ENCODE measurements at regions not wholly inside any gene's neighbourhood (a gene's known extent, or its start where the extent isn't known, plus 50 kb on each side); places are given as distances from the start of the nearest gene placed in this dataset.

GRCh38 chr13:89541091-89542030 lies 1806.1 kb upstream of the MIR17HG start:
- H3K79me2 ChIP-seq (ENCODE audit: low read length), result no peaks in the 10 kb centered on the region
- H3K4me2 ChIP-seq (ENCODE audit: low read length), result no peak overlapping the region
- no peaks in the 10 kb centered on the region for H4K20me1 ChIP-seq (ENCODE audit: insufficient read depth, low read length)
- H3K27ac ChIP-seq (ENCODE audit: low read length), result no peak overlapping the region
- no peaks in the 10 kb centered on the region for H3K36me3 ChIP-seq (replicated peaks; ENCODE audit: low read depth, low read length)
- H3K4me1 ChIP-seq (ENCODE audit: low read length), result no peaks in the 10 kb centered on the region
- no peaks in the 10 kb centered on the region for H3K27me3 ChIP-seq (ENCODE audit: low read depth, low read length)
- 0 out of 2 replicates have a peak, but pooled peaks cover 3% of the 10 kb centered on the region for H3K9me3 ChIP-seq (ENCODE audit: insufficient read depth, low read length)
- TF ChIP-seq CTCF (IDR thresholded peaks at IDR 0.05; ENCODE audit: low read depth, low read length) (no peak), EZH2phosphoT487 (IDR thresholded peaks at IDR 0.05; ENCODE audit: low read depth) (no peak)
- H3K9ac ChIP-seq (ENCODE audit: low read length), result no peak overlapping the region
- no peak overlapping the region; the same call in 1 of the 2 replicates for H2AFZ ChIP-seq (ENCODE audit: low read depth, low read length)
- H3K4me3 ChIP-seq (ENCODE audit: low read length), result no peak overlapping the region

- H3K27me3 ChIP-seq (ENCODE audit: low read depth, low read length), result no peaks in the 10 kb centered on the region
- H4K20me1 ChIP-seq (ENCODE audit: insufficient read depth, low read length), result no peaks in the 10 kb centered on the region
- no peak overlapping the region for H3K9ac ChIP-seq (ENCODE audit: low read length)
- no peaks in the 10 kb centered on the region for H3K4me1 ChIP-seq (ENCODE audit: low read length)
- no peaks in the 10 kb centered on the region for H3K79me2 ChIP-seq (ENCODE audit: low read length)
- H3K4me2 ChIP-seq (ENCODE audit: low read length), result no peak overlapping the region
- H3K4me3 ChIP-seq (ENCODE audit: low read length), result no peak overlapping the region
- H2AFZ ChIP-seq (ENCODE audit: low read depth, low read length), result 0 out of 2 replicates have a peak overlapping the region, but pooled peaks have one; percentile 31
- TF ChIP-seq EZH2phosphoT487 (IDR thresholded peaks at IDR 0.05; ENCODE audit: low read depth), result no peak
- TF ChIP-seq CTCF (IDR thresholded peaks at IDR 0.05; ENCODE audit: low read depth, low read length), result no peak
- no peak overlapping the region for H3K27ac ChIP-seq (ENCODE audit: low read length)
- no peaks in the 10 kb centered on the region for H3K9me3 ChIP-seq (ENCODE audit: insufficient read depth, low read length)
- H3K36me3 ChIP-seq (replicated peaks; ENCODE audit: low read depth, low read length), result no peaks in the 10 kb centered on the region
Observed at GRCh38 chr13:89550938-89551337, 1796.5 kb upstream of the MIR17HG start.

- no peak overlapping the region for H3K4me2 ChIP-seq (ENCODE audit: low read length)
- no peaks in the 10 kb centered on the region for H3K79me2 ChIP-seq (ENCODE audit: low read length)
- no peaks in the 10 kb centered on the region for H3K9me3 ChIP-seq (ENCODE audit: insufficient read depth, low read length)
- H3K9ac ChIP-seq (ENCODE audit: low read length), result no peak overlapping the region
- no peak overlapping the region for H3K27ac ChIP-seq (ENCODE audit: low read length)
- no peak for TF ChIP-seq CTCF (IDR thresholded peaks at IDR 0.05; ENCODE audit: low read depth, low read length)
- TF ChIP-seq EZH2phosphoT487 (IDR thresholded peaks at IDR 0.05; ENCODE audit: low read depth), result no peak
- H3K27me3 ChIP-seq (ENCODE audit: low read depth, low read length), result no peaks in the 10 kb centered on the region
- H2AFZ ChIP-seq (ENCODE audit: low read depth, low read length), result no peak overlapping the region
- no peaks in the 10 kb centered on the region for H3K36me3 ChIP-seq (replicated peaks; ENCODE audit: low read depth, low read length)
- H3K4me3 ChIP-seq (ENCODE audit: low read length), result no peak overlapping the region
- no peaks in the 10 kb centered on the region for H4K20me1 ChIP-seq (ENCODE audit: insufficient read depth, low read length)
- H3K4me1 ChIP-seq (ENCODE audit: low read length), result no peaks in the 10 kb centered on the region
Observed at GRCh38 chr13:89554801-89555200, 1792.7 kb upstream of the MIR17HG start.

- no peak overlapping the region for H3K4me2 ChIP-seq (ENCODE audit: low read length)
- H3K79me2 ChIP-seq (ENCODE audit: low read length), result no peaks in the 10 kb centered on the region
- no peaks in the 10 kb centered on the region for H3K4me1 ChIP-seq (ENCODE audit: low read length)
- H3K9ac ChIP-seq (ENCODE audit: low read length), result no peak overlapping the region
- H2AFZ ChIP-seq (ENCODE audit: low read depth, low read length), result no peak overlapping the region
- no peak overlapping the region for H3K27ac ChIP-seq (ENCODE audit: low read length)
- H3K27me3 ChIP-seq (ENCODE audit: low read depth, low read length), result no peaks in the 10 kb centered on the region
- no peaks in the 10 kb centered on the region for H3K36me3 ChIP-seq (replicated peaks; ENCODE audit: low read depth, low read length)
- H3K9me3 ChIP-seq (ENCODE audit: insufficient read depth, low read length), result no peaks in the 10 kb centered on the region
- TF ChIP-seq EZH2phosphoT487 (IDR thresholded peaks at IDR 0.05; ENCODE audit: low read depth) (no peak), CTCF (IDR thresholded peaks at IDR 0.05; ENCODE audit: low read depth, low read length) (no peak)
- no peaks in the 10 kb centered on the region for H4K20me1 ChIP-seq (ENCODE audit: insufficient read depth, low read length)
- no peak overlapping the region for H3K4me3 ChIP-seq (ENCODE audit: low read length)
Observed at GRCh38 chr13:89565476-89566100, 1781.9 kb upstream of the MIR17HG start.

All from OCI-LY3 (cell line).